ENCODE measurements at regions not wholly inside any gene's neighbourhood (a gene's known extent, or its start where the extent isn't known, plus 50 kb on each side); places are given as distances from the start of the nearest gene placed in this dataset.

- TF ChIP-seq, protein P1, sequence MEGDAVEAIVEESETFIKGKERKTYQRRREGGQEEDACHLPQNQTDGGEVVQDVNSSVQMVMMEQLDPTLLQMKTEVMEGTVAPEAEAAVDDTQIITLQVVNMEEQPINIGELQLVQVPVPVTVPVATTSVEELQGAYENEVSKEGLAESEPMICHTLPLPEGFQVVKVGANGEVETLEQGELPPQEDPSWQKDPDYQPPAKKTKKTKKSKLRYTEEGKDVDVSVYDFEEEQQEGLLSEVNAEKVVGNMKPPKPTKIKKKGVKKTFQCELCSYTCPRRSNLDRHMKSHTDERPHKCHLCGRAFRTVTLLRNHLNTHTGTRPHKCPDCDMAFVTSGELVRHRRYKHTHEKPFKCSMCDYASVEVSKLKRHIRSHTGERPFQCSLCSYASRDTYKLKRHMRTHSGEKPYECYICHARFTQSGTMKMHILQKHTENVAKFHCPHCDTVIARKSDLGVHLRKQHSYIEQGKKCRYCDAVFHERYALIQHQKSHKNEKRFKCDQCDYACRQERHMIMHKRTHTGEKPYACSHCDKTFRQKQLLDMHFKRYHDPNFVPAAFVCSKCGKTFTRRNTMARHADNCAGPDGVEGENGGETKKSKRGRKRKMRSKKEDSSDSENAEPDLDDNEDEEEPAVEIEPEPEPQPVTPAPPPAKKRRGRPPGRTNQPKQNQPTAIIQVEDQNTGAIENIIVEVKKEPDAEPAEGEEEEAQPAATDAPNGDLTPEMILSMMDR (IDR thresholded peaks at IDR 0.05; ENCODE audit: extremely low read depth, insufficient read depth, missing control alignments): no peak
- in situ Hi-C loops (cut with MboI; ENCODE audit: low pct_unique_long_range_greater_than_20kb, low sequenced_read_pairs, unreplicated experiment): no loop called here
- peak; percentile 17 for DNase-seq (ENCODE audit: low spot score)
Observed at GRCh38 chr2:136055929-136056688, 61.8 kb downstream of the CXCR4 start.

DNA sequence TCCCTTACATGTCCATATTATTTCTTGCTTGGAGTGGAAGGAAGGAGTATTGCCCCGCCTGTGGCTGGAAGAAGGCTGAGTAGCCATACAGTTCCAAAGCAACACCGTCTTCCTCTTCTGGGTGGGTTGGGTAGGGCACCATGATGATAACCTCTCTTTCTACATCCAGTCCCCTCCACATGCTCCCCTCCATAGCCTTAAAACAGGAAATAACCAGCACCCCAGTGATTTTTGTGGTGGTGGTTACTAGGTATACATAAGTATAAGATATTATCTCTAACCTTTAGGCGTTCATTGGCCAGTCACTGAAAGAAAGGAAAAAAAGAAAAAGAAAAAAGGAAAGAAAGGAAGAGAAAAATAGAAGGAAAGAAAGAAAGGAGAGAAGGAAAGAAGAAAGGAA, 63.1 kb downstream of the CXCR4 start:
- in situ Hi-C loops (cut with MboI; ENCODE audit: low pct_unique_long_range_greater_than_20kb, low sequenced_read_pairs, unreplicated experiment): no loop called here
- no peak for DNase-seq (ENCODE audit: low spot score)
- TF ChIP-seq, protein P1 (IDR thresholded peaks at IDR 0.05; ENCODE audit: extremely low read depth, insufficient read depth, missing control alignments): no peak

DNA sequence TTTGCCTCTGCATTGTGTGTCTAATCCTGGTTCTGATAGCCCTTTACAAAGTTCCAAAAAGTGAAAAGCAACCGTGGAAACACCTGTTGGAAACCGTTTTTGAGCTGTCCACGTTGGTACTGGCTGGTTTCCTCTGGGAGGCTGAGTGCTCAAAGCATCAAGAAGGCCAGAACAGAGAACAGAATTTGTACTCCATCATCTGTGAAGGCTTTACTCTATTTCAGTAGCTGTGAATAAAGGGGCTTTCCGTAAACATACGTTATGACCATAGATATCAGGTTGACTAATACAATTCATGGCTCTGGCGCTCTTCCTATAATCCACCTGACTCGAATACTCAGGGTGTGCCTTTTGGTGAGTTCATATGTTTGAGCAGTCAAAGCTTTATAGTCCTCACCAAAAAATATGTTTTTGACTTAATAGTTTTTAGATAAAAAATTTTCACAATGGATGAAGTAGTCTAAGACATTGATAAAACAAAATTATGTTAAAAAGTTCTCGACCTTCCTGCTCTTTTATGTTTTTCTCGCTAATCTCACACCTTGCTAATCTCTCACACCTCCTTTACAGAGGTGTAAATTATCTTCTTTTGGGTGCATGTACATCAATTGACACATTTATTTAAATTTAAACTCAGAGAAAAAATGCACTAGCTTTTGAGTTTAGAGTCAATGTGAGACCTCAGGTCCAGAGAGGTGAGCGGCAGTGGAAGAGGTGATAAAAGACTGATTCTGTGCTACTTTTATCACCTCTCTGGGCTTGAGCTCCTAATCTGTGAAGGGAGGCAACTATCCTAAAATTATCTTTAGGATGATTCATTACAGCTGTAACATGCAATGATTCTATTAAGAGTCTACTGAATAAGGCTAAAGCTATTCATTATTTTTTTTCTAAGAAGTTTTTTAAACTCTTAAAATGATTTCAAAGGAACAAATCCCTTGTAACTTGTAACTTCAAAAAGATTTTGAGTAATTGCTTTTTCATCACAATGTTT, 65.3 kb downstream of the CXCR4 start:
- peak; percentile 31 for DNase-seq (ENCODE audit: low spot score)
- TF ChIP-seq, protein P1 (IDR thresholded peaks at IDR 0.05; ENCODE audit: extremely low read depth, insufficient read depth, missing control alignments): no peak
- in situ Hi-C loops (cut with MboI; ENCODE audit: low pct_unique_long_range_greater_than_20kb, low sequenced_read_pairs, unreplicated experiment): no loop called here

DNA sequence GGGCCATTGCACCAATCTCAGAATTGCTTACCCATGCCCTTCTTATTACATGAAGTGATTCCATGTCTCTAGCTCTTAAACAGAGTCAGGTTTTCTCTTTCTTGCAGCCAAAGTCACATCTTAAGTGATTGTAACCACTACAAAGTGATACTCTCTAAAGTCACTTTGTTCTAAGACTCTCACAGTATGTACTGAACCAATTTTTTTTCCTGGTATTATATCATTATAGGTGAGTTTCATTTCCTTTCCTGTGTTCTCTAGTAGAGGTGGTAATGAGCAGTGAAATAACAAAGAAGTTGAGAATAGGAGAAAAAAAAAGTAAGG, 66.3 kb upstream of the DARS1 start:
- TF ChIP-seq, protein P1 (IDR thresholded peaks at IDR 0.05; ENCODE audit: extremely low read depth, insufficient read depth, missing control alignments): no peak
- in situ Hi-C loops (cut with MboI; ENCODE audit: low pct_unique_long_range_greater_than_20kb, low sequenced_read_pairs, unreplicated experiment): no loop called here
- no peak for DNase-seq (ENCODE audit: low spot score)

DNA sequence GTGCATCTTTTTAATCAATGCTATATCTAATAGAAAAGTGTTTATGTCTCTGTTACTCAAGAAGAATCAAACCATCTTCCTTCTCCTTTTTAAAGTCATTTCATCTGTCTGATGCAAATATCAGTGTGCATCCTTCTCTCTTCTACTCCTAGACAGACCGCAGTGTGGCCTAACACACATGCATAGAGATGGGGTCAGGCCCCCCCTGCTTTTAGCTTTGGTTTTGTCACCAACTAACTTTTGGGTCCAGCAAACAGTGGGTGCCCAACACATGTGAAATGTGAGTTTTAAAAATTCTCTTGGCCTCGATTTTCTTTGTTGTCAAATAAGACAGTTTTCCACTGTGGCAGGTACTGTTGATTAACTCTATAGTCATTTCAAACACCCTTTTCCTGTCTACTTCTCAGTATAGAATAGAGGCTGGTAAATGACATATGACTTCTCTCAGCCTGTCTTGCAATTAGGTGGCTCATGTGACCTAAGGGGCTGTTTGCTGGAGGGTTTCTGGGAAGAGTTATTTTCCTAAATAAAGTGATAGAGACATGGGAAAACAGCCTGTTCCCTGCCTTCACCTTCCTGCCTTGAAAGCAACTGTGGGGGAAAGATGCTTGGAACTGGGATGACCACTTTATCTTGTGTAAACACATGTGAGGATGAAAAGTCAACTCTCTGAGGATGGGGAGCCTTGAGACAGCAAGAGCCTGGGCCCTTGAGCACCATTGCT, 65.7 kb upstream of the DARS1 start:
- in situ Hi-C loops (cut with MboI; ENCODE audit: low pct_unique_long_range_greater_than_20kb, low sequenced_read_pairs, unreplicated experiment): no loop called here
- DNase-seq (ENCODE audit: low spot score): no peak
- TF ChIP-seq, protein P1 (IDR thresholded peaks at IDR 0.05; ENCODE audit: extremely low read depth, insufficient read depth, missing control alignments): no peak

All from GM13977 (cell line).